ENCODE measurements at regions not wholly inside any gene's neighbourhood (a gene's known extent, or its start where the extent isn't known, plus 50 kb on each side); places are given as distances from the start of the nearest gene placed in this dataset.

DNA sequence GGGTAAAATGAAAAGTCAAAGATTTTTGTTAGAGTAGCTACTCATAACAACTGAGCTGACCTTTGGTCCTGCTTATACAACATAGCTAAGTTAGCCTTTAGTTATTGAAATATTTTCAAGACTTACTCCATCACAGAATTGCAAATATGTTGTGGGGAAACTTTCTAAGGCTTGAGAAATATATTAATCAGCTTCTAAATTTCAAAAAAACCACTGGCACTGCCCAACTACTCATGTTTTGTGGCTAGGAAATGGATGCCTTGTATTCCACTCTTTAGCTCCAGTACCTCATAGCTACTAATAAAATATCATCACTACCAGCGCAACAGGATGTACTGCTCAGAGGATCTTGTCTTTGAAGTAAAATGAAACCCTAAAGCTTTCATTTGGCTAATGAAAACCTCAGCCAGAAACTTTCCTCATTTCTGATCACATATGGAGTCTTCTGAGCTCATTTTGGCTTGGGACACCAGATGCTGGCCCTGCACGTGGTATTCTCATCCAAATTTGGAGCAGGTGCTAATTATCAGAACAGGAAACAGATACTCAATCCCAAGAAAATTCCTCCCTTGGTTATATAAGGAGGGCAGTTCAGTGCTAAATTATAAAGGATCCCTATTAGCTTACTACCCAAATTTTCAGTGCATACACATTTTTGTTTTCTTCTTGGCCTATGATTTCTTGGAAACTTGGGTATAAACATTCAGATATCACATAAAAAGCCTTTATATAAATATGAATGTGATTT, 690.7 kb downstream of the ADGRL2 start:
- DNase-seq (ENCODE audit: low read depth in 4 of 4, low spot score in 3 of 4), result no peak

DNA sequence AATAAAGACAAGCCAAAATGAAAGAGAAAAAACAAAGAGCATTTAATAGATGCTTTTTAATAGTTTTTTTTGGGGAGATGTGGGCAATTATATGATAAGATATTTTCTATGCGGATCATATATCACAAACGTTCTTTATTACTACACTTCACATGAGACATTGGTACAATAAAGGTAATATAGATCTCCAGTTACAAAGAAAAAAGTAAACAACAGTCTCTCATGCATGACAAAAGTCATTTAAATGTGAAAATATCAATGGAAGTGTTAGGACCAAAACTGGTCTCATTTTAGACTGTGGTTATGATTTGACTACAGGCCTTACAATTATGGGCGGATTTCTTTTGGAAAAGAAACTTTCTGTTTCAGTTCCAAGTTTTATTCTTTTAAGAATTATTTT, 687.0 kb downstream of the ADGRL2 start:
- no peak for DNase-seq (ENCODE audit: low read depth in 4 of 4, low spot score in 3 of 4)

DNA sequence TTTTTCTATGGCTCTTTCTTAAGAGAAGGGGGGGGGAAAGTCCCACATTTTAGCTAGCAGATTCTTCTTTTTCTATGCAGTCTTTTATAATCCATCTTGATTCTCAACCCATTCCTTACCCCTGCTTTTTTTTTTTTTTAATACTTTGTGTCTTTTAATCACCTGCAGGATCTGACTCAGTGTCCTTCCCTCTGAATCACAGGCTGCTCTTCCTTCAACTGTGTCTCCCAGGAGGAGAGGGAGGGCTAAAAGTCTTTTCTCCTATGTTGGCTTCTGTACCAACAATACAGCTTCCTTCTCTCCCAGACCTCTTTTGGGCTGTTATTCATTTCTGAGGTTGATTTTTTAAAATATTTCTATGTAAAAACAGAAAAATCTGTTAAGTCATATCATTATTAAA, 686.2 kb downstream of the ADGRL2 start:
- DNase-seq (ENCODE audit: low read depth in 4 of 4, low spot score in 3 of 4), result no peak

DNA sequence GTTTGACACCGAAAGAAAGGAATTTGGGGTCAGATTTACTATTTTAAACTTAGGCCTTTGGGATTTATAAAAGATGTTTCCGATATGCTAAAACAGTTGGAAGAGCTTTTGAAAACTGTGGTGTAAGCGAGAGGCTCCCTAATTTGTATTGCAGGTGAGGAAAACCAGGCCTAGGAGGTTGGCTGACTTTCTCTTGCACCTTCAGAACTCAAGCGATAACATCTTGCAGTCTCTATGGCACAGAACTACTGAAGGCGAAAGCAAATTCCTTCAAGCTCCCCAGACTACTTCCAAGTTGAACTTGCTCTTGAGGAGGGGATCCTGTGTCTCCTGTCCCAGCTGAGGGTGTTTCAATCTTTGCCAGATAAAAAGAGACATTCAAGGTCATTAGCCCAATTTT, 685.7 kb downstream of the ADGRL2 start:
- DNase-seq (ENCODE audit: low read depth in 4 of 4, low spot score in 3 of 4), result no peak

DNA sequence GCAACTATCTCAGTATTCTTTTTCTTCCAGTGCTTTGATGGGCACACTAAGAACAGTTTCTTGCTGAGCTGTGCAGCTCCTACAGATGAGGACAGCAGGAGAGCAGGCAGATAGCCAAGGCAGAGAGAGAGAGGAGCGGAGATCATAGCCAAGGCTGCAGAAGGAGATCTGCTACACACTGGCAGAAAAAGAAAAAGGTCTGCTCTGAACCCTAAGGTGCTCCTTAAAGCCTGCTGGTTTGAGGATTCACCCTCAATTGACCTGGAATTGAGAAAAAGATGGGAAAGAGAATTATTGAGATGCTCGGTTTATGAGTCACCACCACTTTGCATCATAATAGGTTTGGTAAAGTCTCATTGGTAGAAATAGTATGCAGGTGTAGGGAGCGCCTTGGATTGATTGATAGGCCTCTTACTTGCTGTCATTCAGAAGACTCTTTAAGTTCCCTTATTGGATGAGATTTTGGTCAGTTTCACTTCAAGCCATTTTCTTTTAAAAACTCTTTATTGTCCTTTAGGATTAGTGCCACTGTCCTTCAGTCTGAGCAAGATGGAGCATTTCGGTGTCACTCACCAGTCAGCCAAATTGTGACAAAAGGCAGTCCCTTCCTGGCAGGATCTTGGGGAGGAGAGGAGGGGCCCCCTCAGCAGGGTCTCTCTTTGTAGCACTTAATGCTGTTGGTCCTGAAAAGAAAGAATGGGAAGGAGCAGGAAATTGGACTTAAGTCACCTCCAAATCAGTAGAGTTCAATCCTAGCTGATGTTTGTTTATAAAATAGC, 685.0 kb downstream of the ADGRL2 start:
- no peak for DNase-seq (ENCODE audit: low read depth in 4 of 4, low spot score in 3 of 4)

DNA sequence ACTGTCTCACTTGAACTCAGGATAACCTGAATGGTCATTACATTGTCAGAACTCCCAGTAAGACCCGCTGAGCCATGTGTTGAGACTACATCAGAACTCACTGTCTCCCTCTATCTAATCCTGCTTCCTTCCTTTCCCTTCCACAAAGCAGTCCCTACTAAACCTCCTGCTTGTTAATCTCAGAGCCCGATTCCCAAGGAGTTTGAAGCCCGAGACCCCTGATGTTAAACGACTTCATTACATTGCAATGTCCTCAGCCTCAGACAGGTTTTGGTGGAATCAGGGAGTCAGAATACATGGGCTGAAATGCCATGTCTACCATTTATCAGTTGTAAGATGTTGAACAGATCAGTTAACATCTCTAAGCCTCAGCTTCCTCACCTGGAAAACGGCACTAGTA, 682.4 kb downstream of the ADGRL2 start:
- DNase-seq (ENCODE audit: low read depth in 4 of 4, low spot score in 3 of 4), result no peak

DNA sequence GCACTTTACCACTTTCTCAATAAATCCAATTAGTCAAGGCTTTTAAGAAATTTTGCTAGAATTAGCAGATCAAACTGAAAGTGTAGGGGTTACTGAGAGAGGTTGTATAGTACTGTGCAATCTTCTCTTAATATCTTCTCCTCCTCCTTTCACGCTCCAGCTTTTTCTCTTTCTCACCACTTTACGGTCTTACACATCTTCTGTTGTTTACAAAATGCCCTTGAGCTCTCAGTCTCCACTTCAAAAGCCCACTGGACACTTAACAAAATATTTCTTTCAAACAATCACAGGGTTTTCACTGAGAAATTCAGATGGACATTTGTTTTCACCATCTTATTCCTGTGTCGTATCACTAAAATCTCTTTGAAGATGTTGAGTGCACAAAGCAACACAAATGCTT, 678.2 kb downstream of the ADGRL2 start:
- DNase-seq (ENCODE audit: low read depth in 4 of 4, low spot score in 3 of 4), result no peak

DNA sequence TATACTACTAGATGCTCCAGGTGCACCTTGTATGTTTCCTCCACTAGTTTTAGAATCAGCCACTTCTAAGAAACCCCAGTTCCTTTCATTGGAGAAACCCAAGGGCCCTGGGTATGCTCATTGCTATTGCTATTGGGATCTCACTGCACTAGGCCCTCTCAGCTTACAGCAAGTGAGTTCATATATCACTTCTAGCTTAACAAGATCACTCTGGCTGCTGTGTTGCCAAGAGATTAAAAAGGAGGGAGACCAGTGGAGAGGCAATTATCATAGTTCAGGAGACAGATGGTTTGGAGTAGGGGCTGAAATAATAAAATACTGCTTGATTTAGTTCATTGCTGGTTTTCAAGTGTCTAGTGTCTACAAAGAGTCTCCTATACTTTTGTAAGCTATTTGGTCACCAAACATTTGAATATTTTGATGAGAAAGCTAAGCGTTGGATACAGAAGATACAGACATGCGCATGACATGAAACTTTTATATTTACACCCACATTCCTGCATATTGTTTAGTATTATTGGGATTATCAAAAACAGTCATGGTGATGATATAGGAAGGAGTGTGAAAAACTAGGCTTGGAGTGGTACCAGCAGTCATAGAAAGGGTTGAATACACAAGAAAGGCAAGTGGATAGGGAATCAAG, 671.9 kb downstream of the ADGRL2 start:
- DNase-seq (ENCODE audit: low read depth in 4 of 4, low spot score in 3 of 4), result no peak

DNA sequence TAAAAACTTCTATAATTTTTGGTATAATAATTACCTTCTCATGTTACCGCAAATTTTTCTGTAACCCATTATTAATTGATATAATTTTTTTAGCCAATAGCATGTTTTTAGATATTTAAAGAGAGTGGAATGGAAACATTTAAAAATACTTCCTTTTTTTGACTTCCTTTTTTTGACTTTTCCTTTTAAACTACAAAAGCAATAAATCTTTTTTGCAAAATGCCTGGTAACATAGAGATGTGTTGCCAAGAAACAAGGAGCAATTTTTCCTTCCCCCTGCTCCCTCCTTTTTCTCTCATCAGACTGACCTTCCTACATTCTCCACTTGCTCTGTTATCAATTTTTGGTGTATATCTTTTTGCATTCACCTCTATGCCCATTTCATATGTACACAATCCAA, 666.2 kb downstream of the ADGRL2 start:
- no peak for DNase-seq (ENCODE audit: low read depth in 4 of 4, low spot score in 3 of 4)

DNA sequence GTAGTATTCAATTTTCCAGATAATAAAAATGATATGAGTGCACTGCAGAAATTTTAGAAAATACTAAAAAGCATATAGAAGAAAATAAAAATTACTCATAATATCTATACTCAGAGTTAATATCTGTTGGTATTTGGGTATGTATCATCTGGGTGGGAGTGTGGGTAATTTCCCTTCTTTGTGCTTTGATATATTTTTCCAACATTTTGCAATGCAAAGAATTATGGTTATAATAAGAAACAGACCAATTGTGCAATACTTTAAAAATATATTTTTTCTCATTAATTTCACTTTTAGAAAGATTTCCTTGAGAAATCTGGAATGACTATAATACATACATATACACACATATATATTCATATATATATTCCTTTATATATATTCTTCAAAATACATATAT, 665.7 kb downstream of the ADGRL2 start:
- no peak for DNase-seq (ENCODE audit: low read depth in 4 of 4, low spot score in 3 of 4)

DNA sequence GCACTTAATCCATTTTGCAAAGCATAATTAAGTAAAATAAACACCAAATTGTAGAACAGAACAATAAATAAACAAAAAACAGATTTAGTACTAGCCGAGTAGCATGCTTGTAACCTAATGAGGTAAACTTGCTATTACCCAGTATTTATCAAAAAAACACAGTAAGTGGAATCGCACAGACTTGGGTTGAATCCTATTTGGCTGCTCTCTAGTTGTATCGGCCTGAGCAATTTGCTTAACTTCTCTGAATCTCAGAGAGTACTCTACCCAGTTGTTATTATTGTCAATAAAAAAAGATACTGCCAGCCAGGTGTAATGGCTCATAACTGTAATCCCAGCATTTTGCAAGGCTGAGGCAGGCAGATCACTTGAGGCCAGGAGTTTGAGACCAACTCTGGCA, 664.3 kb downstream of the ADGRL2 start:
- DNase-seq (ENCODE audit: low read depth in 4 of 4, low spot score in 3 of 4), result no peak

DNA sequence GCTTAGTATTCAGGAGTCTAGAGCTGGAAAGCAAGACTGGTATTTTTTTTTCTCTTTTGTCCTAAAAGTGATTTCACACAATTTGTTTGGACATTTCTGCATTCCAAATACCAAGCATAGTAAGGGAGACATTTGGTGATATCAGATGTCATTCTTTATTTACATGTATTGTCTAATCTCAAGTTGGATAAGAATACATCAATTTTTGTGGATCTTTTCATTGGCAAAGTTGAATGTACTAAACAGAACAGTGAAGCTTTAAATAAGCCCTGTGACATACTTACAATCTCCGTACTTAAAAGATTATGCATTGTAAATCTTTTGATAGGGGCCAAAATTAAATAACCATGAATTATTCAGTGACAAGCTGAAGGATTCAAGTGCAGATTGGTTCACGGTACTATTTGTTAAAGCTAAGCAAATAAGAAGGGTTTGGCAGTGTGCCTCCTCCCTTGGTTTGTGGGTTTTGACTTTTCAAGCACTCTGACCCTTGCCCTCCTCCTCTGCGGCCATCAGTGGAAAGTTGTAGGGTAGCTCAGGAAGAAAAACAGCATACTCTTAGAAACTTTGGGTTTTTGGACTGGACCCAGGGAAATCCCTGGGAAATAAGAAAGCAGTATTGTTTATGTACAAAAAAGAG, 663.7 kb downstream of the ADGRL2 start:
- DNase-seq (ENCODE audit: low read depth in 4 of 4, low spot score in 3 of 4), result peak; percentile 62 to 77 (median 68)

DNA sequence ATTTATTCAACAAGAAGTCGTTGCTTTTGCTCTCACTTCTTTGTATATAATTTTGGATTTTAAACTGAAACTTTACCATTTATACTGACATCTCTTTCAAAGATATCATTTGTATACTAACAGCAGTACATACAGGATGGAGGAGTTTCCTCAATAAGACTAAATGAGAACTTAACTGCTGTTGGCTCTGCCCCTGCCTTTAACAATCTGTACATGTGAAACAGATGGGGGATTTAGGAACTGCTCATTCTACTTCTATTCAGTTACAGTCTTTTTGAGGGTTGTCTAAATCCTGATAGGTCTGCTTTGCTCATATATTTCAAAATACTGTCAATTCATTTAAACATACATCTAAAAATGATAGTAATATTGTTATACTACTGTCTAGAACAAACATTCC, 663.2 kb downstream of the ADGRL2 start:
- no peak for DNase-seq (ENCODE audit: low read depth in 4 of 4, low spot score in 3 of 4)

DNA sequence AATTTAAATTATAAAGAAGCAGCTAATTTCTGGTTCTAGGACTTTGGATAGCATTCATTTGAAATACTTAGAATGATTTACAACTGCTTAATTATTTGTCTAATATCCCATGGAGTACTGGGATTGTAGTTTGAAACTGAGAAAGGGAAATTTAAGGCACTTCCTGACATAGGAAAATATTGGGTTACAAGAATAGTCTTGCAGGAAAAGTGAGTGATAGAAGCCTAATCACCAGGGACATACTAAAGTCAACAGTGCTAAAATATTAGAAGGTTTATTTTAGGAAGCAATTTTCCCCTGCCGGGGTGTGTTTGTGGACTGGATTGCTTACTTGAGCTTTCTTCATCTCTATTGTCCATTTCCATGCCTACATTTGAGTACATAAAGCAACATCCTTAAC, 661.6 kb downstream of the ADGRL2 start:
- DNase-seq (ENCODE audit: low read depth in 4 of 4, low spot score in 3 of 4), result no peak

DNA sequence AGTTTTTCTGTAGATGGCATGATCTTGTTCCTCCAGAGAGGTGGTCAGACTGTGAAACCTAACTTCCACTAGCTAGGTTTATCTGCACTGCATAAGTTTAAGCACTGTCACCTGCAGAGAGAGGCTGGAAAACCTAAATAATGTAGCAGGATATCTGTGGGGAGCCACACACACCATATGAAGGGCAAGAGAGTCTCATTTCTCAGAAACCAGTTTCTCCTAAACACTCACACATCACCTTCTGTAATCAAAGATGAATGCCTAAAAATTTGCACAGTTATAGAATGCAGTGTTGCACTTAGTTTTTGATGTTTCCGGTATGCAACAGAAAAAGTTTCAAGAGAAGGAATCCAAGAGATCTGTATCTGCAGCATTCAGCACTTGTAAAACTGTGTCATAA, 654.6 kb downstream of the ADGRL2 start:
- DNase-seq (ENCODE audit: low read depth in 4 of 4, low spot score in 3 of 4), result no peak

DNA sequence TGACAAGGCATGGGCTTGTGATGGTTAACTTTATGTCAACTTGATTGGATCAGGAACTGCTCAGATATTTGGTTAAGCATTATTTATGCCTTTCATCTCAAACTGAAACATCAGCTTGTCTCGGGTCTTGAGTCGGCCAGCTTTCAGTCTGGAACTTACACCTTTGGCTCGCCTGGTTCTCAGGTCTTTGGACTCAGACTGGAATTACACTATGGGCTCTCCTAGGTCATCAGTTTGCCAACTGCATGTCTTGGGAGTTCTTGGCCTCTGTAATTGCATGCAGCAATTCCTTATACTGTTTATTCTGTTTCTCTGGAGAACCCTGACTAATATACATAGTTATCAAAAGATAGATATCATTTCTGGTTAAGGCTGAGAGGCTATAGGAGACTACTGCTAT, 653.7 kb downstream of the ADGRL2 start:
- DNase-seq (ENCODE audit: low read depth in 4 of 4, low spot score in 3 of 4), result no peak

DNA sequence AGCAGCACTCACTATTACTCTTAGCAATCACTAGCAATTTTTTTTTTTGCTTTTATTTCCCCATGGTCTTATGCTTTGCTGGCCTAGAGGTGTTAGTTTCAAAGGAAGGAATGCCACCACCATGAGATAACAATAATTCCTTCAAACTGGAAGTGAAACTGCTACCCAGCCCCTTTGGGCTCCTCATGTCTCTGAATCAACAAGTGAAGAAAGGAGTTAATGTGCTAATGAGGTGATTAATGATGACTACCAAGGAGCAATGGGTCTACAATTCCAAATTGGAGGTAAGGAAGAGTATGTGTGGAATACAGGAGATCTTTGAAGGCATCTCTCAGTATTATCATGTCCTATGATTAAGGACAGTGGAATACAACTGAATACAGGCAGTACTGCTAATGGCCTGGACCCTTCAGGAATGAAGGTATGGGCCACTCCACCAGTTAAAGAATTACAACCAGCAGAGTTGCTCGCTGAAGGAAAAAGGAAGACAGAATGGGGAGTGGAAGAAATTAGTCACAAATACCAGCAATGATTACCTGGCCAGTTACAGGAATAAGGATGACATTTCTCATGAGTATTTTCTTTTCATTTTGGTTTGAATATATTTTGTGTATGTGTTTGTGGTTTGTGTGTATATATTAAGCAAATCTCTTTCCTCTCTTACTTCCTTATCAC, 652.9 kb downstream of the ADGRL2 start:
- DNase-seq (ENCODE audit: low read depth in 4 of 4, low spot score in 3 of 4), result no peak

DNA sequence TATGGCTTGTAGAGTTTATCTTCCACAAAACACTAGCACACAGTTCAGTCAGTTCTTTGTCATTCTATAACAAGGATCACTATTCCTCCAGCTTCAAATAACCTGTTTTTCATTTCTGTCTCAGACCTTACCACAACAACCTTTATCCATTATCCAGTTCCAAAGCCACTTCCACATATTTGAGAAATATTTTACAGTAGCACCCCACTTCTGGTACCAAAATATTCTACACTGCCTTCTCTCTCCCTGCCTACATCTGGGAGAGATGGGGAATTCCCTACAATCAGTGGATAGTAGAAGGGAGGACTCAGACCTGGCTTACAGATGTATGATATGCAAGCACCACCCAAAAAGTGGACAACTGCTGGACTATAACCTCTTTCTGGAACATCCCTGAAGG, 651.4 kb downstream of the ADGRL2 start:
- no peak for DNase-seq (ENCODE audit: low read depth in 4 of 4, low spot score in 3 of 4)

DNA sequence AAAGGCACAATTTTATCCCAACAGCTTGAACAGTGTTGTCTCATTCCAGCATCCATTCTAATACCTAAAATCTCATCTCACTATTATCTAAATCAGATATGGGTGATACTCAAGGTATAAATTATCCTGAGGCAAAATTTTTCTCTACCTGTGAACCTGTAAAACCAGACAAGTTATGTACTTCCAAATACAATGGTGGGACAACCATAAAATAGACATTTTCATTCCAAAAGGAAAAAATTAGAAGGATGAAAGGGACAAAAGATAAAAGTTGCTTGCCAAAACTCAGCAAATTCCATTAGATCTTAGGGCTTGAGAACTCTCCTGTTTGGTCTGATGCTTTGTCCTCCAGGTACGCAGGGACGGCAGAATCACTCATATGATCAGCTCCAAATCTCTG, 650.5 kb downstream of the ADGRL2 start:
- DNase-seq (ENCODE audit: low read depth in 4 of 4, low spot score in 3 of 4), result no peak

DNA sequence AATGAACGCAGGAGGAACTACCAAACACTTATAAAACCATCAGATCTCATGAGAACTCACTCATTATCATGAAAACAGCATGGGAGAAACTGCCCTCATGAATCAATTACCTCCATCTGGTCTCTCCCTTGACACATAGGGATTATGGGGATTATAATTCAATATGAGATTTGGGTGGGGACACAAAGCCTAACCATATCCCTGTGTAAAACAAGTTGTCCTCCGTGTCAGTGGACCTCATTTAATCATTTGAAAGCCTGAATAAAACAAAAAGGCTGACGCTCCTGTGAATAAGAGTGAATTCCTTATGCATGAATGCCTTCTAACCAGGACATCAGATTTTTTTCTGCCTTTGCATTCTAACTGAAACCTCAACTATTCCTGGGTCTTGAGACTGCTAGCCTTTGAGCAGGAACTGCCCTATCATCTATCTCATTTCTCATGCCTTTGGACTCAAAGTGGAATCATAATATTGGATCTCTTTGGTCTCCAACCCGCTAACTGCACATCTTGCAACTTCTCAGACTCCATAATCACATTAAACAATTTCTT, 648.8 kb downstream of the ADGRL2 start:
- DNase-seq (ENCODE audit: low read depth in 4 of 4, low spot score in 3 of 4), result no peak

DNA sequence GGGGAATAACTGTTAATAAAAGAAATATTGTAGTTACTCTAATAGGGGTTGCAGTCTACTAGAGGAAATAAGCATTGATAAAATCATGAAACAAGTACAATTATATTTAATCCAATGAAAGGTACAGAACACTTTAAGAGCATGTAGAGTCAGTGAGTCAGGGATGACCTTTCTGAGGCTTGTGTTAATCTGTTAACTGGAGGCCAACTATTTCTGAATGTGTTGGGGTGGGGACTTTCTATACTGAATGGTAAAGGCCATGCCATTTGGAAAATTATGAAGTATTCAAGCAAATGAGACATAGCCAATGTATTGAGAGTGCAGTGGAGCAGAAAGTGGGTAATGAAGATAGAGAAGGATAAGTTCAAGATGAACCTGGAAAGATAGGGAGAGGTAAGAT, 646.2 kb downstream of the ADGRL2 start:
- no peak for DNase-seq (ENCODE audit: low read depth in 4 of 4, low spot score in 3 of 4)
